Brain microvascular endothelial cell (primary cell): ENCODE measurements at regions not wholly inside any gene's neighbourhood (a gene's known extent, or its start where the extent isn't known, plus 50 kb on each side); places are given as distances from the start of the nearest gene placed in this dataset.

Experiments used
- DNase-seq: peaks from one replicate; pipeline ENCODE4 v3.0.0-alpha.2; 2020
- H3K27ac ChIP-seq: fragments of 250-450 bp; sonication (Bioruptor Pico); 2 replicates; pipeline ENCODE4 v1.5.1; 2020; ENCODE audit warnings: mild to moderate bottlenecking, moderate library complexity
- H3K27me3 ChIP-seq: fragments of 250-450 bp; sonication (Bioruptor Pico); replicated peaks from 2 replicates; pipeline ENCODE4 v1.5.1; 2020; ENCODE audit warnings: mild to moderate bottlenecking
- H3K36me3 ChIP-seq: fragments of 250-450 bp; sonication (Bioruptor Pico); replicated peaks from 2 replicates; pipeline ENCODE4 v1.5.1; 2020; ENCODE audit warnings: mild to moderate bottlenecking
- H3K4me3 ChIP-seq: 2 replicates; pipeline ENCODE4 v1.5.1; 2011; ENCODE audit warnings: low read depth, mild to moderate bottlenecking, control low read depth, low read length, moderate library complexity
- CTCF ChIP-seq: IDR thresholded peaks from 2 replicates; pipeline ENCODE4 v1.5.1; 2011; ENCODE audit warnings: low read depth, mild to moderate bottlenecking, moderate library complexity, low read length, control low read depth, inconsistent platforms; ENCODE audit errors: missing control alignments
- in situ Hi-C: cut with HindIII; loops from 2 replicates; pipeline ENCODE4 v1.10.0; 2017; ENCODE audit warnings: low sequenced_read_pairs, low pct_ligation_motif_present

GRCh38 chr3:22063500-22063899 is 312.5 kb upstream of the ZNF385D start:
- in situ Hi-C loops = no loop called here
- Histone ChIP-seq H3K4me3 (no peak overlapping the region), H3K36me3 (no peaks in the 10 kb centered on the region), H3K27me3 (no peaks in the 10 kb centered on the region), H3K27ac (no peak overlapping the region)
- TF ChIP-seq CTCF = no peak
- no peak for DNase-seq

GRCh38 chr3:22068619-22069018 is 317.6 kb upstream of the ZNF385D start:
- no peak overlapping the region for H3K27ac ChIP-seq
- no peaks in the 10 kb centered on the region for H3K27me3 ChIP-seq
- DNase-seq = no peak
- H3K4me3 ChIP-seq = no peak overlapping the region
- no peaks in the 10 kb centered on the region for H3K36me3 ChIP-seq
- no peak for TF ChIP-seq CTCF
- in situ Hi-C loops = no loop called here

- Histone ChIP-seq H3K27me3 (no peaks in the 10 kb centered on the region), H3K4me3 (no peak overlapping the region), H3K36me3 (no peaks in the 10 kb centered on the region), H3K27ac (no peak overlapping the region)
- no peak for TF ChIP-seq CTCF
- no peak for DNase-seq
- in situ Hi-C loops = no loop called here
These were observed 337.2 kb upstream of the ZNF385D start for GRCh38 chr3:22088204-22088603.

GRCh38 chr3:22089284-22089683 is 338.3 kb upstream of the ZNF385D start:
- no peak overlapping the region for H3K4me3 ChIP-seq
- peak; percentile 7 for DNase-seq
- in situ Hi-C loops = no loop called here
- H3K27me3 ChIP-seq = no peaks in the 10 kb centered on the region
- no peak overlapping the region for H3K27ac ChIP-seq
- TF ChIP-seq CTCF = peak; percentile 55
- H3K36me3 ChIP-seq = no peaks in the 10 kb centered on the region

- H3K27me3 ChIP-seq = no peaks in the 10 kb centered on the region
- H3K36me3 ChIP-seq = no peaks in the 10 kb centered on the region
- H3K4me3 ChIP-seq = no peak overlapping the region
- in situ Hi-C loops = no loop called here
- no peak for TF ChIP-seq CTCF
- no peak for DNase-seq
- H3K27ac ChIP-seq = no peak overlapping the region
These were observed 340.3 kb upstream of the ZNF385D start for GRCh38 chr3:22091329-22091728.

GRCh38 chr3:22098021-22098420 is 347.0 kb upstream of the ZNF385D start:
- Histone ChIP-seq H3K27me3 (no peaks in the 10 kb centered on the region), H3K36me3 (no peaks in the 10 kb centered on the region), H3K4me3 (no peak overlapping the region), H3K27ac (no peak overlapping the region)
- in situ Hi-C loops = no loop called here
- DNase-seq = no peak
- TF ChIP-seq CTCF = no peak
